Astrocyte of the spinal cord (primary cell): ENCODE measurements at regions not wholly inside any gene's neighbourhood (a gene's known extent, or its start where the extent isn't known, plus 50 kb on each side); places are given as distances from the start of the nearest gene placed in this dataset.

ENCODE experiments used
- DNase-seq: peaks from one replicate; pipeline ENCODE4 v3.0.0; 2011; ENCODE audit warnings: low read depth, low spot score
- H3K4me3 ChIP-seq: 2 replicates; pipeline ENCODE4 v1.5.1; 2011; ENCODE audit warnings: low read depth, mild to moderate bottlenecking, low read length, moderate library complexity
- in situ Hi-C: cut with HindIII; loops from 2 replicates; pipeline ENCODE4 v1.10.0; 2017; ENCODE audit warnings: low sequenced_read_pairs
- TF ChIP-seq, protein P1 (sequence below): IDR thresholded peaks from 2 replicates; pipeline ENCODE4 v1.5.1; 2012; ENCODE audit warnings: low read depth, mild to moderate bottlenecking, low read length, inconsistent platforms

GRCh38 chr18:27667064-27667463 lies 482.0 kb upstream of the CHST9 start:
- in situ Hi-C loops = no loop called here
- TF ChIP-seq, protein P1, sequence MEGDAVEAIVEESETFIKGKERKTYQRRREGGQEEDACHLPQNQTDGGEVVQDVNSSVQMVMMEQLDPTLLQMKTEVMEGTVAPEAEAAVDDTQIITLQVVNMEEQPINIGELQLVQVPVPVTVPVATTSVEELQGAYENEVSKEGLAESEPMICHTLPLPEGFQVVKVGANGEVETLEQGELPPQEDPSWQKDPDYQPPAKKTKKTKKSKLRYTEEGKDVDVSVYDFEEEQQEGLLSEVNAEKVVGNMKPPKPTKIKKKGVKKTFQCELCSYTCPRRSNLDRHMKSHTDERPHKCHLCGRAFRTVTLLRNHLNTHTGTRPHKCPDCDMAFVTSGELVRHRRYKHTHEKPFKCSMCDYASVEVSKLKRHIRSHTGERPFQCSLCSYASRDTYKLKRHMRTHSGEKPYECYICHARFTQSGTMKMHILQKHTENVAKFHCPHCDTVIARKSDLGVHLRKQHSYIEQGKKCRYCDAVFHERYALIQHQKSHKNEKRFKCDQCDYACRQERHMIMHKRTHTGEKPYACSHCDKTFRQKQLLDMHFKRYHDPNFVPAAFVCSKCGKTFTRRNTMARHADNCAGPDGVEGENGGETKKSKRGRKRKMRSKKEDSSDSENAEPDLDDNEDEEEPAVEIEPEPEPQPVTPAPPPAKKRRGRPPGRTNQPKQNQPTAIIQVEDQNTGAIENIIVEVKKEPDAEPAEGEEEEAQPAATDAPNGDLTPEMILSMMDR = no peak
- DNase-seq = no peak
- H3K4me3 ChIP-seq = no peak overlapping the region

GRCh38 chr18:27666016-27666415 lies 480.9 kb upstream of the CHST9 start:
- no peak overlapping the region for H3K4me3 ChIP-seq
- TF ChIP-seq, protein P1 = no peak
- no peak for DNase-seq
- in situ Hi-C loops = no loop called here

DNA sequence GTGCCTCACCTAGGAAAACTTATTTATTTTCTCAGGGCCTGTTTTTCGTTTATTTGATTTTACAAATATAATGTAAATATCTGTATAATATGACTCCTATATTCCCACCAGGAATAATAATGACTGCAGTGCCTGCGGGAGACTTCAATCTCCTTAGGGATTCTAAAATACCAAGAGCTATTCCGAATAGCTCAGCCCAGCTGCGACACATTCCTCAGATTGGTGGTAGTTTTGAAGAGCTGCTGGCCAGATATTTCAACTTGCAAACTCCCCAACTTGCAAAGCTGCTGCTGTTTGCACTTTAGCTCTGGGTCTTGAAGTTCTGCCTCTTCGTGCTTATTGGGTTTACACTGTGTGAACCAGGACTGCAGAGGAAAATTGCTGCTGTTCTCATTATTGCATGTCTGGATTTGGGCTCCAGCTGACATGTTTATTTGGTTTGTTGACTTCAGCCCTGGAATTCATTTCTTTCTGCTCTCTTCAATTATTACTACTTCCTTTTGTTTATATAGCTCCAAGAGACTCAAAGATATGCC lies 480.2 kb upstream of the CHST9 start:
- TF ChIP-seq, protein P1 = no peak
- H3K4me3 ChIP-seq = no peak overlapping the region
- peak; percentile 12 for DNase-seq
- in situ Hi-C loops = no loop called here

- TF ChIP-seq, protein P1 = no peak
- no peak overlapping the region for H3K4me3 ChIP-seq
- DNase-seq = no peak
- in situ Hi-C loops = no loop called here
These were observed 477.8 kb upstream of the CHST9 start for GRCh38 chr18:27662949-27663348.

GRCh38 chr18:27662537-27662936 lies 477.4 kb upstream of the CHST9 start:
- no peak for DNase-seq
- H3K4me3 ChIP-seq = no peak overlapping the region
- in situ Hi-C loops = no loop called here
- TF ChIP-seq, protein P1 = no peak

DNA sequence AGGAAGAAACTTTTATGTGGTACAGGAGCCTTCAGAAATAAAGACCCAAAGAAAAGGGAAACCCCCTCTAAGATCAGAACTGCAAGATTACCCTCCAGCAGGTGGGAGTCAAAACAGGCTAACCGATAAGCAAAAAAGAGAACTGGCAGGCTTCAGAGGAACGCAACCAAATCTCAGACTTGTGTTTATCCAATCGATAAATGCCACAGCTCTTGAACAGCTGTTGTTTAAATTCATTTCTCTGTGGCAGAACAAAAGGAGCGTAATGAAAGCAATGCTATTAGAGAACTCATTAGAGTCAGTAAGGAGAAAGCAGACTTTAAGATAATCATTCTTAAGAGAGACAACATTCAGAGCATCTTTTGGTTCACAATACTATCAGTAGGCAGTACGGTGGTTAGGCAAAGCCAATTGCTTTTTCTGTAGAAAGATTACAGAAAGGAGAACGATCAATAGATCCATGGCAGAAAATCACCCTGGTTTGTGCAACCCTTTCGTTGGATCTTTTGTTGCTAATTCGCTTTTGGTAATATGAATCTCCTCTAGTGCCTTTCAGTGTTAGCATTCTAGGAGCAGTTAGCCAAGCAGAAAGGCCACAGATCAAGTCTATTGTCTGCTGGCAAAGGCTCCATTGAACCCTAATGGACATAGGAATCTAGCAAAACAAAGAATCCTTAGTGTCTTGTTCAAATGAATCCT lies 476.4 kb upstream of the CHST9 start:
- DNase-seq = no peak
- H3K4me3 ChIP-seq = no peak overlapping the region
- in situ Hi-C loops = no loop called here
- TF ChIP-seq, protein P1 = no peak
